H1 (cell line): ENCODE measurements at regions not wholly inside any gene's neighbourhood (a gene's known extent, or its start where the extent isn't known, plus 50 kb on each side); places are given as distances from the start of the nearest gene placed in this dataset.

Experiments
- CTCF ChIA-PET: fragments of 300-600 bp; sonication (Branson Sonifier 250); formaldehyde crosslinking; loops from one replicate; lab custom pipeline; 2021; ENCODE audit not compliant: partially characterized antibody; lab: Charles Lee
- POLR2A ChIA-PET: fragments of 300-600 bp; sonication (Branson Sonifier 250); formaldehyde crosslinking; loops from one replicate; lab custom pipeline; 2021; ENCODE audit warnings: inconsistent platforms; ENCODE audit not compliant: partially characterized antibody; lab: Charles Lee
- DNase-seq, 2 experiments: peaks; one replicate each; pipeline versions ENCODE4 v3.0.0 to v3.0.0-alpha.2; 2010 to 2022; ENCODE audit warnings: low spot score in 2 of 2, low read depth in 1 of 2, mixed read lengths in 1 of 2
- FAIRE-seq: peaks from 2 replicates; lab custom pipeline; 2011; peaks lifted over from hg19 to GRCh38; lab: Jason Lieb, UNC
- H2AFZ ChIP-seq: 2 replicates; pipeline ENCODE4 v1.8.1; 2012; ENCODE audit warnings: low read length, inconsistent platforms
- H2AK5ac ChIP-seq: 2 replicates; pipeline ENCODE4 v1.6.1; 2013; ENCODE audit warnings: low read depth, low read length
- H2BK120ac ChIP-seq: replicated peaks from 2 replicates; pipeline ENCODE3; 2013; ENCODE audit warnings: low read depth, low read length, inconsistent platforms
- H2BK12ac ChIP-seq: 2 replicates; pipeline ENCODE4 v1.6.1; 2013; ENCODE audit warnings: low read depth, low read length
- H2BK15ac ChIP-seq: 2 replicates; pipeline ENCODE4 v1.6.1; 2013; ENCODE audit warnings: low read length
- H2BK20ac ChIP-seq: 2 replicates; pipeline ENCODE4 v1.6.1; 2013; ENCODE audit warnings: low read length
- H2BK5ac ChIP-seq: 2 replicates; pipeline ENCODE4 v1.6.1; 2013; ENCODE audit warnings: low read depth, low read length
- H3K14ac ChIP-seq: 2 replicates; pipeline ENCODE4 v1.6.1; 2013; ENCODE audit warnings: inconsistent platforms; ENCODE audit not compliant: insufficient read length
- H3K18ac ChIP-seq: 2 replicates; pipeline ENCODE4 v1.6.1; 2013; ENCODE audit warnings: low read length; ENCODE audit errors: extremely low read depth
- H3K23ac ChIP-seq: 2 replicates; pipeline ENCODE4 v1.6.1; 2013; ENCODE audit warnings: inconsistent platforms; ENCODE audit not compliant: insufficient read length
- H3K23me2 ChIP-seq: 2 replicates; pipeline ENCODE4 v1.6.1; 2013; ENCODE audit warnings: low read depth, low read length
- H3K27ac ChIP-seq: 2 replicates; pipeline ENCODE4 v1.6.1; 2011; ENCODE audit warnings: low read depth, low read length, inconsistent platforms
- H3K27me3 ChIP-seq, 4 experiments: replicated peaks in 1 of 4; 1 replicate in 1 of 4; 2 replicates in 3 of 4; pipeline versions ENCODE4 v1.6.1 to v1.8.1; 2011 to 2013; ENCODE audit warnings: low read length in 3 of 4, mild to moderate bottlenecking in 3 of 4, inconsistent platforms in 2 of 4, mixed read lengths in 2 of 4, moderate library complexity in 1 of 4; ENCODE audit not compliant: control insufficient read depth in 3 of 4, insufficient read depth in 3 of 4; ENCODE audit errors: extremely low read depth in 1 of 4
- H3K36me3 ChIP-seq, 4 experiments: 2 replicates each; pipeline versions ENCODE4 v1.6.1 to v1.8.1; 2011 to 2013; ENCODE audit warnings: mild to moderate bottlenecking in 4 of 4, low read length in 3 of 4, moderate library complexity in 2 of 4, control low read depth in 1 of 4, inconsistent platforms in 1 of 4; ENCODE audit not compliant: insufficient read depth in 4 of 4, control insufficient read depth in 2 of 4
- H3K4ac ChIP-seq: replicated peaks from 2 replicates; pipeline ENCODE3; 2013; ENCODE audit warnings: low read length, low read depth, mixed read lengths, inconsistent platforms; ENCODE audit not compliant: insufficient read length
- H3K4me1 ChIP-seq, 4 experiments: replicated peaks in 1 of 4; 1 replicate in 1 of 4; 2 replicates in 3 of 4; pipeline versions ENCODE4 v1.6.1 to v1.8.1; 2011 to 2013; ENCODE audit warnings: low read length in 3 of 4, inconsistent platforms in 2 of 4, mixed read lengths in 1 of 4; ENCODE audit not compliant: insufficient read depth in 4 of 4, control insufficient read depth in 3 of 4
- H3K4me2 ChIP-seq, 2 experiments: 2 replicates each; pipeline versions ENCODE4 v1.6.1 to v1.8.1; 2011 to 2013; ENCODE audit warnings: low read depth in 2 of 2, low read length in 2 of 2, control low read depth in 1 of 2, inconsistent platforms in 1 of 2, mild to moderate bottlenecking in 1 of 2; ENCODE audit not compliant: insufficient read depth in 1 of 2
- H3K4me3 ChIP-seq, 4 experiments: fragments of 200-600, 300-600 bp in 1 of 4; sonication (generic), shearing (Covaris generic), sonication (Bioruptor Twin) in 1 of 4; 2 replicates each; pipeline versions ENCODE4 v1.5.1 to v1.8.1; 2011 to 2016; ENCODE audit warnings: low read length in 4 of 4, low read depth in 3 of 4, control low read depth in 2 of 4, inconsistent platforms in 2 of 4, mild to moderate bottlenecking in 2 of 4, mixed read lengths in 1 of 4, moderate library complexity in 1 of 4; ENCODE audit not compliant: insufficient read depth in 2 of 4; ENCODE audit errors: extremely low read depth in 1 of 4
- H3K56ac ChIP-seq: replicated peaks from 2 replicates; pipeline ENCODE3; 2013; ENCODE audit warnings: low read depth, mild to moderate bottlenecking, mixed read lengths, low read length, inconsistent platforms; ENCODE audit not compliant: insufficient read length
- H3K79me1 ChIP-seq: 2 replicates; pipeline ENCODE4 v1.6.1; 2013; ENCODE audit warnings: low read depth, low read length, control low read depth
- H3K79me2 ChIP-seq, 2 experiments: 2 replicates each; pipeline versions ENCODE4 v1.6.1 to v1.8.1; 2012 to 2013; ENCODE audit warnings: low read length in 2 of 2, mild to moderate bottlenecking in 2 of 2, inconsistent platforms in 1 of 2; ENCODE audit not compliant: insufficient read depth in 2 of 2, control insufficient read depth in 1 of 2
- H3K9ac ChIP-seq, 4 experiments: replicated peaks in 1 of 4; 1 replicate in 1 of 4; 2 replicates in 3 of 4; pipeline versions ENCODE4 v1.6.1 to v1.8.1; 2011 to 2013; ENCODE audit warnings: low read depth in 3 of 4, low read length in 3 of 4, control low read depth in 2 of 4, mild to moderate bottlenecking in 2 of 4, moderate library complexity in 2 of 4, inconsistent platforms in 1 of 4; ENCODE audit errors: extremely low read depth in 1 of 4
- H3K9me3 ChIP-seq, 2 experiments: 2 replicates each; pipeline versions ENCODE4 v1.6.1 to v1.8.1; 2012 to 2013; ENCODE audit warnings: mild to moderate bottlenecking in 2 of 2, moderate library complexity in 2 of 2, control low read depth in 1 of 2, inconsistent platforms in 1 of 2, low read depth in 1 of 2, low read length in 1 of 2, mixed read lengths in 1 of 2; ENCODE audit not compliant: insufficient read depth in 2 of 2
- H4K20me1 ChIP-seq, 2 experiments: replicated peaks in 1 of 2; 2 replicates each; pipeline versions ENCODE3 to v1.8.1; 2011 to 2013; ENCODE audit warnings: inconsistent platforms in 2 of 2, low read length in 2 of 2, mild to moderate bottlenecking in 1 of 2; ENCODE audit not compliant: insufficient read depth in 2 of 2, control insufficient read depth in 1 of 2
- H4K5ac ChIP-seq: 2 replicates; pipeline ENCODE4 v1.6.1; 2013; ENCODE audit warnings: low read length, low read depth, mixed read lengths, inconsistent platforms; ENCODE audit not compliant: insufficient read length
- H4K8ac ChIP-seq: 2 replicates; pipeline ENCODE4 v1.8.0; 2013; ENCODE audit warnings: mild to moderate bottlenecking, moderate library complexity, low read length, inconsistent platforms; ENCODE audit not compliant: insufficient read depth; ENCODE audit errors: extremely low read depth
- H4K91ac ChIP-seq: replicated peaks from 2 replicates; pipeline ENCODE3; 2013; ENCODE audit warnings: low read length, mixed read lengths, inconsistent platforms; ENCODE audit not compliant: insufficient read length
- CBX5 ChIP-seq: fragments of 300-800, 300-1000 bp; sonication (generic); IDR thresholded peaks from 2 replicates; pipeline ENCODE4 v1.7.1; 2016; ENCODE audit warnings: antibody characterized with exemption, low read length, low read depth
- CBX8 ChIP-seq: fragments of 300-800, 300-1000 bp; sonication (generic); IDR thresholded peaks from 2 replicates; pipeline ENCODE4 v1.7.1; 2016; ENCODE audit warnings: low read depth, low read length, borderline replicate concordance
- GTF2F1 ChIP-seq: IDR thresholded peaks from 2 replicates; pipeline ENCODE4 v1.6.1; 2012; ENCODE audit warnings: low read depth, low read length, improper control_type of control experiment, borderline replicate concordance
- MAFK ChIP-seq: IDR thresholded peaks from 2 replicates; pipeline ENCODE4 v1.6.1; 2012; ENCODE audit warnings: low read depth, mild to moderate bottlenecking, improper control_type of control experiment, low read length
- NANOG ChIP-seq: IDR thresholded peaks from 2 replicates; pipeline ENCODE4 v1.6.1; 2011; ENCODE audit warnings: low read length, low read depth, mild to moderate bottlenecking, inconsistent platforms; ENCODE audit not compliant: insufficient read depth, poor library complexity, severe bottlenecking
- POLR2A ChIP-seq, 2 experiments: IDR thresholded peaks; 1 replicate in 1 of 2; 2 replicates in 1 of 2; pipeline ENCODE4 v1.6.1; 2011; ENCODE audit warnings: low read depth in 2 of 2, low read length in 2 of 2, mild to moderate bottlenecking in 2 of 2; ENCODE audit errors: control extremely low read depth in 1 of 2
- POLR2AphosphoS5 ChIP-seq: IDR thresholded peaks from 2 replicates; pipeline ENCODE4 v1.6.1; 2011; ENCODE audit warnings: low read depth, low read length
- RAD21 ChIP-seq, 2 experiments: IDR thresholded peaks in 1 of 2; conservative IDR thresholded peaks in 1 of 2; 2 replicates each; pipeline ENCODE4 v1.6.1; 2011; ENCODE audit warnings: low read depth in 2 of 2, low read length in 2 of 2, improper control_type of control experiment in 1 of 2, inconsistent platforms in 1 of 2, mild to moderate bottlenecking in 1 of 2, moderate library complexity in 1 of 2
- RBBP5 ChIP-seq: IDR thresholded peaks from 2 replicates; pipeline ENCODE4 v1.7.1; 2012; ENCODE audit warnings: low read depth, mild to moderate bottlenecking, inconsistent platforms, low read length, moderate library complexity, borderline replicate concordance
- SIN3A ChIP-seq, 2 experiments: IDR thresholded peaks in 1 of 2; conservative IDR thresholded peaks in 1 of 2; 2 replicates each; pipeline ENCODE4 v1.6.1; 2011 to 2012; ENCODE audit warnings: low read length in 2 of 2, improper control_type of control experiment in 1 of 2, low read depth in 1 of 2, mild to moderate bottlenecking in 1 of 2
- TBP ChIP-seq: IDR thresholded peaks from 2 replicates; pipeline ENCODE4 v1.6.1; 2011; ENCODE audit warnings: low read depth, low read length, improper control_type of control experiment
- YY1 ChIP-seq: IDR thresholded peaks from 2 replicates; pipeline ENCODE4 v1.6.1; 2011; ENCODE audit warnings: low read depth, mild to moderate bottlenecking, low read length
- WGBS, 2 experiments: shearing (Covaris generic) in 1 of 2; methylation state at CpG; one replicate each; pipeline versions ENCODE4 v1.1.6 to v1.1.7; 2013 to 2015; ENCODE audit warnings: low lambda C conversion rate in 2 of 2, mixed read lengths in 2 of 2, inconsistent platforms in 1 of 2, low coverage in 1 of 2, missing lambda C conversion rate in 1 of 2; ENCODE audit not compliant: insufficient replicate concordance in 2 of 2, insufficient coverage in 1 of 2, insufficient read length in 1 of 2; ENCODE audit errors: extremely low coverage in 1 of 2, missing lambda C conversion rate in 1 of 2; 5-methylcytosine and 5-hydroxymethylcytosine counted together
- TF ChIP-seq, protein P1 (sequence below): IDR thresholded peaks from 2 replicates; pipeline ENCODE4 v1.6.1; 2012; ENCODE audit warnings: low read length, inconsistent platforms

GRCh38 chr18:22814329-22814703 lies 118.8 kb upstream of the RBBP8 start:
- no peak overlapping the region for H2BK120ac ChIP-seq
- no peaks in the 10 kb centered on the region; a peak in 1 of 7 replicates for H3K4me1 ChIP-seq
- H3K18ac ChIP-seq, result no peak overlapping the region
- H2BK5ac ChIP-seq, result no peak overlapping the region
- no peak overlapping the region for H2BK15ac ChIP-seq
- H3K56ac ChIP-seq, result no peak overlapping the region
- no peak overlapping the region for H3K4ac ChIP-seq
- no peak overlapping the region for H3K23ac ChIP-seq
- no peaks in the 10 kb centered on the region for H3K27me3 ChIP-seq
- H3K36me3 ChIP-seq, result no peaks in the 10 kb centered on the region
- POLR2A ChIA-PET, result interaction anchor here (0.8 to 2.4 kb wide), 3 partner anchors 119 to 169 kb away, joined by 3 to 7 read pairs (median 5); partner anchors contain the start of gene RBBP8
- H3K4me2 ChIP-seq, result no peak overlapping the region
- CTCF ChIA-PET, result interaction anchor here (0.6 to 3.0 kb wide), 36 partner anchors 10 to 313 kb away, joined by 3 to 37 read pairs (median 4); no protein-coding TSS in a partner anchor
- no peaks in the 10 kb centered on the region for H3K79me2 ChIP-seq
- no peaks in the 10 kb centered on the region for H4K20me1 ChIP-seq
- H2AK5ac ChIP-seq, result no peak overlapping the region
- H3K23me2 ChIP-seq, result no peaks in the 10 kb centered on the region
- no peaks in the 10 kb centered on the region for H3K9me3 ChIP-seq
- no peak overlapping the region for H4K8ac ChIP-seq
- H4K91ac ChIP-seq, result no peak overlapping the region
- FAIRE-seq, result no peak
- H3K79me1 ChIP-seq, result no peaks in the 10 kb centered on the region
- H3K4me3 ChIP-seq, result no peak overlapping the region
- no peak overlapping the region for H3K14ac ChIP-seq
- H2BK12ac ChIP-seq, result no peak overlapping the region
- WGBS, 2 experiments, result 86% methylated on average over 4 of the region's 4 CpGs; no CpG with 5 or more reads in 1 of the 2 experiments
- H3K27ac ChIP-seq, result no peak overlapping the region
- no peak overlapping the region for H2AFZ ChIP-seq
- no peak for DNase-seq
- H2BK20ac ChIP-seq, result no peak overlapping the region
- H3K9ac ChIP-seq, result no peak overlapping the region
- no peak overlapping the region for H4K5ac ChIP-seq
- TF ChIP-seq NANOG (no peak), GTF2F1 (no peak), CBX5 (no peak), POLR2AphosphoS5 (no peak), TBP (no peak), RAD21 (IDR thresholded peaks at IDR 0.05 in 1 of 2, conservative IDR thresholded peaks at IDR 0.05 in 1 of 2; ENCODE audit: low read depth in 2 of 2, low read length in 2 of 2) (no peak), CBX8 (no peak), POLR2A (IDR thresholded peaks at IDR 0.05; ENCODE audit: control extremely low read depth in 1 of 2, low read depth in 2 of 2, low read length in 2 of 2) (no peak), SIN3A (conservative IDR thresholded peaks at IDR 0.05 in 1 of 2, IDR thresholded peaks at IDR 0.05 in 1 of 2; ENCODE audit: low read depth in 1 of 2, low read length in 2 of 2) (no peak), RBBP5 (no peak), YY1 (no peak), MAFK (no peak)
- TF ChIP-seq, protein P1, sequence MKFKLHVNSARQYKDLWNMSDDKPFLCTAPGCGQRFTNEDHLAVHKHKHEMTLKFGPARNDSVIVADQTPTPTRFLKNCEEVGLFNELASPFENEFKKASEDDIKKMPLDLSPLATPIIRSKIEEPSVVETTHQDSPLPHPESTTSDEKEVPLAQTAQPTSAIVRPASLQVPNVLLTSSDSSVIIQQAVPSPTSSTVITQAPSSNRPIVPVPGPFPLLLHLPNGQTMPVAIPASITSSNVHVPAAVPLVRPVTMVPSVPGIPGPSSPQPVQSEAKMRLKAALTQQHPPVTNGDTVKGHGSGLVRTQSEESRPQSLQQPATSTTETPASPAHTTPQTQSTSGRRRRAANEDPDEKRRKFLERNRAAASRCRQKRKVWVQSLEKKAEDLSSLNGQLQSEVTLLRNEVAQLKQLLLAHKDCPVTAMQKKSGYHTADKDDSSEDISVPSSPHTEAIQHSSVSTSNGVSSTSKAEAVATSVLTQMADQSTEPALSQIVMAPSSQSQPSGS, result no peak
